ENCODE measurements at regions not wholly inside any gene's neighbourhood (a gene's known extent, or its start where the extent isn't known, plus 50 kb on each side); places are given as distances from the start of the nearest gene placed in this dataset.
"Not testable (repeated sequence)": the region's sequence is repeated elsewhere in the genome, so short reads cannot be mapped to it uniquely, and the experiment has no call there.

- no TSS peak for BruUV-seq (replicated peaks)
- H3K9me3 ChIP-seq (ENCODE audit: low read depth, low read length, poor library complexity, severe bottlenecking), result no peaks in the 10 kb centered on the region
- intact Hi-C loops (cut with micrococcal nuclease; ENCODE audit: unreplicated experiment), result no loop called here
- DNase-seq (ENCODE audit: low spot score), result no peak
- no peaks in the 10 kb centered on the region for H3K4me1 ChIP-seq (ENCODE audit: insufficient read depth, low read length, poor library complexity, severe bottlenecking)
- H3K27ac ChIP-seq (ENCODE audit: low read depth, low read length, poor library complexity, severe bottlenecking), result no peak overlapping the region
- ChIA-PET POLR2A (ENCODE audit: low non-redundant PET) (no interaction called here), CTCF (no interaction called here)
- H3K27me3 ChIP-seq (replicated peaks; ENCODE audit: insufficient read depth, low read depth, low read length, poor library complexity), result no peaks in the 10 kb centered on the region
- no peak for TF ChIP-seq CTCF (conservative IDR thresholded peaks at IDR 0.05; ENCODE audit: low read depth, low read length)
- no peak for TF ChIP-seq EZH2 (IDR thresholded peaks at IDR 0.05; ENCODE audit: borderline replicate concordance, low read depth, low read length, poor library complexity, severe bottlenecking)
- no peaks in the 10 kb centered on the region for H3K36me3 ChIP-seq (ENCODE audit: insufficient read depth, low read length, poor library complexity, severe bottlenecking)
- H3K4me3 ChIP-seq (ENCODE audit: low read depth, low read length, poor library complexity, severe bottlenecking), result no peak overlapping the region
Measured at GRCh38 chr5:135145985-135146384, 112.0 kb upstream of the PITX1 start.

GRCh38 chr5:135143682-135144081 is 109.7 kb upstream of the PITX1 start:
- POLR2A ChIA-PET (ENCODE audit: low non-redundant PET); H3K27me3 ChIP-seq (replicated peaks; ENCODE audit: insufficient read depth, low read depth, low read length, poor library complexity); H3K36me3 ChIP-seq (ENCODE audit: insufficient read depth, low read length, poor library complexity, severe bottlenecking); CTCF ChIA-PET; DNase-seq (ENCODE audit: low spot score); BruUV-seq (replicated peaks); H3K4me3 ChIP-seq (ENCODE audit: low read depth, low read length, poor library complexity, severe bottlenecking); H3K4me1 ChIP-seq (ENCODE audit: insufficient read depth, low read length, poor library complexity, severe bottlenecking); H3K9me3 ChIP-seq (ENCODE audit: low read depth, low read length, poor library complexity, severe bottlenecking); H3K27ac ChIP-seq (ENCODE audit: low read depth, low read length, poor library complexity, severe bottlenecking); intact Hi-C loops (cut with micrococcal nuclease; ENCODE audit: unreplicated experiment): not testable (repeated sequence)

GRCh38 chr5:135141303-135142268 is 107.6 kb upstream of the PITX1 start:
- no peak for DNase-seq (ENCODE audit: low spot score)
- H3K4me3 ChIP-seq (ENCODE audit: low read depth, low read length, poor library complexity, severe bottlenecking), result no peak overlapping the region
- no peak overlapping the region for H3K27ac ChIP-seq (ENCODE audit: low read depth, low read length, poor library complexity, severe bottlenecking)
- H3K36me3 ChIP-seq (ENCODE audit: insufficient read depth, low read length, poor library complexity, severe bottlenecking), result no peaks in the 10 kb centered on the region
- H3K9me3 ChIP-seq (ENCODE audit: low read depth, low read length, poor library complexity, severe bottlenecking), result no peaks in the 10 kb centered on the region
- no peaks in the 10 kb centered on the region for H3K4me1 ChIP-seq (ENCODE audit: insufficient read depth, low read length, poor library complexity, severe bottlenecking)
- ChIA-PET POLR2A (ENCODE audit: low non-redundant PET) (no interaction called here), CTCF (no interaction called here)
- TF ChIP-seq EZH2 (IDR thresholded peaks at IDR 0.05; ENCODE audit: borderline replicate concordance, low read depth, low read length, poor library complexity, severe bottlenecking) (no peak), CTCF (conservative IDR thresholded peaks at IDR 0.05; ENCODE audit: low read depth, low read length) (no peak)
- BruUV-seq (replicated peaks), result no TSS peak
- intact Hi-C loops (cut with micrococcal nuclease; ENCODE audit: unreplicated experiment), result no loop called here
- no peaks in the 10 kb centered on the region for H3K27me3 ChIP-seq (replicated peaks; ENCODE audit: insufficient read depth, low read depth, low read length, poor library complexity)
